ENCODE measurements at regions not wholly inside any gene's neighbourhood (a gene's known extent, or its start where the extent isn't known, plus 50 kb on each side); places are given as distances from the start of the nearest gene placed in this dataset.

DNA sequence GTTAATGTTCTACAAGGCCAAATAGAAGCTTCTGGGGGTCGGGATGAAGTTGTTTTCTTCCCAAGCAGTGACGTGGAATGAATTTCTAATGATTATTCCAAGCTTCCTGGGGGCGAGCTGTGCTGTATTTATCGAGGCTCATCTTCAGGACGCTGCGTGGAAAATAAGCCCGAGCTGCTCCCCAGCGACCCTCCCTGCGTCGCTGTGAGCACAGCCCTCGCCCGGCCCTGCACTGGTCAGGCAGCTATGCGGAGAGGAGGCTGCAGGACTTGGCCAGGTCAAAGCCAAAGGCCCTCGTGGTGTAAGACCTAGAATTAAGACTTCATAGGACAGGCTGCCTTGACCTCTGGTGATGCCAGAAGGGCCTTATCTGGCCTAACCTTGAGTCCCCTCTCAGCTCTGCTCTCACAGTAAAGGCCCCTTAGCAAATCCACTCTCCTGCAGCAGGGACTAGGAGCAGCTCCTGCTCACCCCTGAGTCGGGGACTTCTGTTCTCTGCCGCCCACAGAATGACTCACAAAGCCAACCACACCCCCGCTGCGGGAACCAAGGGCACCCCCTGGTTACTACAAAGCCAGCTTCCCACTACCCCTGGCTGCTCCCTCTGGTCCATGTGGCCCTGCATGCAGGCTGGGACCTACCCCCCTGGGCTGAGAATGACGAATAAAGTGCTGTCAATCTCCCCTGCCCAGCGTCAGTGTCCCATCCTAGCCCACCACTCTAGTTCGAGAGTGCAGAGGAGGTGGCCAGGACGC is 501.6 kb downstream of the TCERG1L start:
- BruUV-seq (replicated peaks), result no TSS peak
- WGBS, 2 experiments (ENCODE audit: extremely low coverage in 2 of 2, insufficient read length in 1 of 2), result 26% methylated on average over 4 of the region's 22 CpGs; no CpG with 5 or more reads in 1 of the 2 experiments
- no peak overlapping the region for H3K4me3 ChIP-seq (ENCODE audit: insufficient read depth, low read depth, low read length)
- H2BK20ac ChIP-seq (ENCODE audit: low read depth, low read length), result no peak overlapping the region
- H3K18ac ChIP-seq (ENCODE audit: low read depth, low read length), result no peak overlapping the region
- H3K9me1 ChIP-seq (ENCODE audit: insufficient read depth, low read length), result no peaks in the 10 kb centered on the region
- ATAC-seq (ENCODE audit: low read depth), result no peak
- intact Hi-C loops (cut with micrococcal nuclease), result no loop called here
- no peak overlapping the region for H3K9ac ChIP-seq (ENCODE audit: low read depth, low read length)
- in situ Hi-C loops (cut with MboI; ENCODE audit: low sequenced_read_pairs), result no loop called here
- no peak overlapping the region for H4K5ac ChIP-seq (ENCODE audit: low read depth, low read length)
- no peak overlapping the region for H4K91ac ChIP-seq (ENCODE audit: insufficient read depth, low read depth, low read length)
- no peak overlapping the region for H3K14ac ChIP-seq (replicated peaks; ENCODE audit: low read depth, low read length)
- H3K4ac ChIP-seq (ENCODE audit: low read depth, low read length), result no peak overlapping the region
- no peak overlapping the region for H2BK15ac ChIP-seq (ENCODE audit: low read depth, low read length)
- no peak overlapping the region for H2AFZ ChIP-seq (replicated peaks; ENCODE audit: low read length, poor library complexity)
- TF ChIP-seq, protein P1, sequence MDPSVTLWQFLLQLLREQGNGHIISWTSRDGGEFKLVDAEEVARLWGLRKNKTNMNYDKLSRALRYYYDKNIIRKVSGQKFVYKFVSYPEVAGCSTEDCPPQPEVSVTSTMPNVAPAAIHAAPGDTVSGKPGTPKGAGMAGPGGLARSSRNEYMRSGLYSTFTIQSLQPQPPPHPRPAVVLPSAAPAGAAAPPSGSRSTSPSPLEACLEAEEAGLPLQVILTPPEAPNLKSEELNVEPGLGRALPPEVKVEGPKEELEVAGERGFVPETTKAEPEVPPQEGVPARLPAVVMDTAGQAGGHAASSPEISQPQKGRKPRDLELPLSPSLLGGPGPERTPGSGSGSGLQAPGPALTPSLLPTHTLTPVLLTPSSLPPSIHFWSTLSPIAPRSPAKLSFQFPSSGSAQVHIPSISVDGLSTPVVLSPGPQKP (IDR thresholded peaks at IDR 0.05; ENCODE audit: borderline replicate concordance, low read depth, low read length), result no peak
- no peak for TF ChIP-seq MXI1 (IDR thresholded peaks at IDR 0.05; ENCODE audit: borderline replicate concordance, low read depth, low read length)
- TF ChIP-seq, protein P2, sequence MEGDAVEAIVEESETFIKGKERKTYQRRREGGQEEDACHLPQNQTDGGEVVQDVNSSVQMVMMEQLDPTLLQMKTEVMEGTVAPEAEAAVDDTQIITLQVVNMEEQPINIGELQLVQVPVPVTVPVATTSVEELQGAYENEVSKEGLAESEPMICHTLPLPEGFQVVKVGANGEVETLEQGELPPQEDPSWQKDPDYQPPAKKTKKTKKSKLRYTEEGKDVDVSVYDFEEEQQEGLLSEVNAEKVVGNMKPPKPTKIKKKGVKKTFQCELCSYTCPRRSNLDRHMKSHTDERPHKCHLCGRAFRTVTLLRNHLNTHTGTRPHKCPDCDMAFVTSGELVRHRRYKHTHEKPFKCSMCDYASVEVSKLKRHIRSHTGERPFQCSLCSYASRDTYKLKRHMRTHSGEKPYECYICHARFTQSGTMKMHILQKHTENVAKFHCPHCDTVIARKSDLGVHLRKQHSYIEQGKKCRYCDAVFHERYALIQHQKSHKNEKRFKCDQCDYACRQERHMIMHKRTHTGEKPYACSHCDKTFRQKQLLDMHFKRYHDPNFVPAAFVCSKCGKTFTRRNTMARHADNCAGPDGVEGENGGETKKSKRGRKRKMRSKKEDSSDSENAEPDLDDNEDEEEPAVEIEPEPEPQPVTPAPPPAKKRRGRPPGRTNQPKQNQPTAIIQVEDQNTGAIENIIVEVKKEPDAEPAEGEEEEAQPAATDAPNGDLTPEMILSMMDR (conservative IDR thresholded peaks at IDR 0.05; ENCODE audit: low read depth, low read length), result no peak
- TF ChIP-seq BHLHE40 (IDR thresholded peaks at IDR 0.05; ENCODE audit: low read depth, low read length), result no peak
- no peak for TF ChIP-seq NFE2L2 (IDR thresholded peaks at IDR 0.05; ENCODE audit: low read depth, low read length)
- TF ChIP-seq POLR2A (IDR thresholded peaks at IDR 0.05; ENCODE audit: low read depth, low read length), result no peak
- peaks cover 54% of the 10 kb centered on the region for H3K9me3 ChIP-seq (ENCODE audit: control insufficient read depth, insufficient read depth, low read length)
- no peaks in the 10 kb centered on the region for H3K36me3 ChIP-seq (ENCODE audit: control insufficient read depth, insufficient read depth, low read length)
- H3K79me1 ChIP-seq (ENCODE audit: low read depth in 1 of 2, low read length in 2 of 2), result no peaks in the 10 kb centered on the region
- no peak overlapping the region for H3K56ac ChIP-seq (ENCODE audit: extremely low read depth, insufficient read depth, low read length)
- H2AK5ac ChIP-seq (ENCODE audit: low read depth, low read length), result no peak overlapping the region
- no peaks in the 10 kb centered on the region for H3K4me1 ChIP-seq (ENCODE audit: control insufficient read depth, insufficient read depth, low read length)
- dilution Hi-C loops (cut with HindIII; ENCODE audit: low sequenced_read_pairs, unreplicated experiment), result no loop called here
- H3K4me2 ChIP-seq (ENCODE audit: low read depth, low read length), result no peak overlapping the region
- H4K8ac ChIP-seq (ENCODE audit: low read depth in 2 of 2, low read length in 2 of 2), result no peak overlapping the region
- no peak overlapping the region for H2BK120ac ChIP-seq (ENCODE audit: low read depth, low read length)
- H3K27ac ChIP-seq (ENCODE audit: insufficient read depth, low read length), result no peak overlapping the region
- CTCF ChIA-PET, result no interaction called here
- no peak overlapping the region for H3K23ac ChIP-seq (ENCODE audit: low read depth, low read length)
- no peak overlapping the region for H2BK5ac ChIP-seq (ENCODE audit: low read depth, low read length, poor library complexity, severe bottlenecking)
- DNase-seq, result no peak
- H2AK9ac ChIP-seq (replicated peaks; ENCODE audit: low read depth, low read length, poor library complexity), result no peak overlapping the region
- H3K27me3 ChIP-seq (ENCODE audit: control insufficient read depth, insufficient read depth, low read length), result no peaks in the 10 kb centered on the region
- POLR2A ChIA-PET (ENCODE audit: unreplicated experiment), result no interaction called here
- H4K20me1 ChIP-seq (ENCODE audit: insufficient read depth, low read length), result no peaks in the 10 kb centered on the region
